Kidney (tissue), 13 donors: ENCODE measurements at regions not wholly inside any gene's neighbourhood (a gene's known extent, or its start where the extent isn't known, plus 50 kb on each side); places are given as distances from the start of the nearest gene placed in this dataset.
"Not testable (repeated sequence)": the region's sequence is repeated elsewhere in the genome, so short reads cannot be mapped to it uniquely, and the experiment has no call there.

Experiments
- DNase-seq, 5 donors: peaks; one replicate each; pipeline ENCODE4 v3.0.0-alpha.2; 2013 to 2020
- FAIRE-seq: peaks from 2 replicates; lab custom pipeline; 2012; peaks lifted over from hg19 to GRCh38; lab: Jason Lieb, UNC
- H3K27ac ChIP-seq, 2 donors: one replicate each; pipeline ENCODE4 v1.7.0; 2013; ENCODE audit warnings: low read depth in 2 of 2, low read length in 2 of 2, inconsistent platforms in 1 of 2
- H3K27me3 ChIP-seq: one replicate; pipeline ENCODE4 v1.7.1; 2013; ENCODE audit warnings: low read length, inconsistent platforms; ENCODE audit not compliant: control insufficient read depth, insufficient read depth
- H3K36me3 ChIP-seq, 3 donors: one replicate each; pipeline versions ENCODE4 v1.7.0 to v1.7.1; 2013; ENCODE audit warnings: low read length in 3 of 3, control low read depth in 1 of 3, inconsistent platforms in 1 of 3; ENCODE audit not compliant: insufficient read depth in 3 of 3, control insufficient read depth in 2 of 3
- H3K4me1 ChIP-seq, 3 donors: one replicate each; pipeline versions ENCODE4 v1.7.0 to v1.7.1; 2013; ENCODE audit warnings: low read length in 3 of 3, inconsistent platforms in 1 of 3, low read depth in 1 of 3; ENCODE audit not compliant: control insufficient read depth in 2 of 3, insufficient read depth in 2 of 3
- H3K4me3 ChIP-seq, 3 donors: one replicate each; pipeline versions ENCODE4 v1.7.0 to v1.8.1; 2013; ENCODE audit warnings: low read length in 3 of 3, control low read depth in 1 of 3, inconsistent platforms in 1 of 3
- H3K9ac ChIP-seq, 3 donors: one replicate each; pipeline versions ENCODE4 v1.7.0 to v1.7.1; 2013; ENCODE audit warnings: low read length in 3 of 3, control low read depth in 1 of 3, inconsistent platforms in 1 of 3
- H3K9me3 ChIP-seq, 3 donors: one replicate each; pipeline versions ENCODE4 v1.7.0 to v1.7.1; 2013; ENCODE audit warnings: low read length in 3 of 3, control low read depth in 1 of 3, inconsistent platforms in 1 of 3; ENCODE audit not compliant: control insufficient read depth in 2 of 3, insufficient read depth in 1 of 3
- intact Hi-C: fragments of 100-400 bp; cut with DNase I; formaldehyde crosslinking; loops from one replicate; pipeline ENCODE4 v1.11.1; 2022
- TF ChIP-seq, protein P1 (sequence below): IDR thresholded peaks from 3 replicates; pipeline ENCODE4 v1.5.1; 2012; ENCODE audit warnings: mild to moderate bottlenecking, moderate library complexity, borderline replicate concordance; ENCODE audit not compliant: insufficient read depth; ENCODE audit errors: extremely low read depth
- donor health status: control.
- donor health status: control.
- donor health status: control.
- donor health status: control.
- donor health status: control.
- donor health status: DM: yes; HTN: yes; CAD: no.
- donor health status: Normal renal cell carcinoma (clear cell type).

DNA sequence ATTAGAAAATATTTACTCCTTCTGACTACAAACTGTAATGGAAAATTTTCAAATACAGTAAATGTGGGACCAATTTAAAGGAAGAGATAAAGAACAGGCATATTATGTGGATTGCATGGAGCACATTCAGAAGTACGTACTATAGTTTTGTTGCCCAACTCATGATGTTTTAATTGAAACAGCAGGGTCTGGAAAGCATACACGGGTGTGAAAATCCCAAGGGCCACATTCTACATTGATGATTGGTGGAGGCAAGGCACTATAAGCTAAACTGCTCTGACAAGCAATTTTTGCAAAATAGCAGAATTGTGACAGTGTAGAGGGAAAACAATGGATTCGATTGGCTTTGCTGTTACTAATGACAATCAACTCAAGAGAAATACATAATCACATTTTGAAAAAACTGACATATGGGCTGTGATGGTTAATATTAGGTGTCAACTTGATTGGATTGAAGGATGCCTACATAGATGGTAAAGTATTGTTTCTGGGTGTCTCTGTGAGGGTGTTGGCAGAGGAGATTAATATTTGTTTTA, 458.6 kb downstream of the PYDC2 start:
- intact Hi-C loops: no loop called here
- DNase-seq: no peak
- no peak for FAIRE-seq

DNA sequence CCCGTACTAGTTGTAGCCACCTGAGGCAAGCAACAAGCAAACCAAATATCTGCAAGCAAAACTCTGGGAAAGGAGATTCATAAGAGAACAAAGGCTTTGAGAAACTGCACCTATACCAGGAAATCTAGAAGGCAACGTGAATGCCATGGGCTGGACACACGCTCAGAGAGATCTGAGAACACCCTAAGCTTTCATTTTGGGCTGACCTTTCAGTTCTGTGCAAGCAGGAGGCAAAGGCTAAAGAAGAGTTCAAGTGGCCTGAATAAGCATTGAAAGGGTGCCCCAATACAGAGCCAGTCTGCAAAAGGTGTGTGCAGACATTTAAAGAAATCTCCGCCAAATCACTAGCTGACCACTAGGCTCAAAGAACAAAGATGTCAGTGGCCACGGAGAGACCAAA, 461.6 kb downstream of the PYDC2 start:
- Histone ChIP-seq H3K9ac (no peak overlapping the region), H3K36me3 (no peaks in the 10 kb centered on the region), H3K4me1 (no peaks in the 10 kb centered on the region), H3K4me3 (no peak overlapping the region), H3K27ac (no peak overlapping the region), H3K9me3 (no peaks in the 10 kb centered on the region), H3K27me3 (no peaks in the 10 kb centered on the region)
- no peak for FAIRE-seq
- intact Hi-C loops: no loop called here
- TF ChIP-seq, protein P1, sequence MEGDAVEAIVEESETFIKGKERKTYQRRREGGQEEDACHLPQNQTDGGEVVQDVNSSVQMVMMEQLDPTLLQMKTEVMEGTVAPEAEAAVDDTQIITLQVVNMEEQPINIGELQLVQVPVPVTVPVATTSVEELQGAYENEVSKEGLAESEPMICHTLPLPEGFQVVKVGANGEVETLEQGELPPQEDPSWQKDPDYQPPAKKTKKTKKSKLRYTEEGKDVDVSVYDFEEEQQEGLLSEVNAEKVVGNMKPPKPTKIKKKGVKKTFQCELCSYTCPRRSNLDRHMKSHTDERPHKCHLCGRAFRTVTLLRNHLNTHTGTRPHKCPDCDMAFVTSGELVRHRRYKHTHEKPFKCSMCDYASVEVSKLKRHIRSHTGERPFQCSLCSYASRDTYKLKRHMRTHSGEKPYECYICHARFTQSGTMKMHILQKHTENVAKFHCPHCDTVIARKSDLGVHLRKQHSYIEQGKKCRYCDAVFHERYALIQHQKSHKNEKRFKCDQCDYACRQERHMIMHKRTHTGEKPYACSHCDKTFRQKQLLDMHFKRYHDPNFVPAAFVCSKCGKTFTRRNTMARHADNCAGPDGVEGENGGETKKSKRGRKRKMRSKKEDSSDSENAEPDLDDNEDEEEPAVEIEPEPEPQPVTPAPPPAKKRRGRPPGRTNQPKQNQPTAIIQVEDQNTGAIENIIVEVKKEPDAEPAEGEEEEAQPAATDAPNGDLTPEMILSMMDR: no peak
- no peak for DNase-seq

More for the DNA sequence above, 458.6 kb downstream of the PYDC2 start:
- Histone ChIP-seq H3K27ac (no peak overlapping the region), H3K4me3 (no peak overlapping the region), H3K36me3 (no peaks in the 10 kb centered on the region), H3K4me1 (no peaks in the 10 kb centered on the region), H3K9me3 (no peaks in the 10 kb centered on the region), H3K27me3 (no peaks in the 10 kb centered on the region), H3K9ac (no peak overlapping the region)
- TF ChIP-seq, protein P1: no peak

DNA sequence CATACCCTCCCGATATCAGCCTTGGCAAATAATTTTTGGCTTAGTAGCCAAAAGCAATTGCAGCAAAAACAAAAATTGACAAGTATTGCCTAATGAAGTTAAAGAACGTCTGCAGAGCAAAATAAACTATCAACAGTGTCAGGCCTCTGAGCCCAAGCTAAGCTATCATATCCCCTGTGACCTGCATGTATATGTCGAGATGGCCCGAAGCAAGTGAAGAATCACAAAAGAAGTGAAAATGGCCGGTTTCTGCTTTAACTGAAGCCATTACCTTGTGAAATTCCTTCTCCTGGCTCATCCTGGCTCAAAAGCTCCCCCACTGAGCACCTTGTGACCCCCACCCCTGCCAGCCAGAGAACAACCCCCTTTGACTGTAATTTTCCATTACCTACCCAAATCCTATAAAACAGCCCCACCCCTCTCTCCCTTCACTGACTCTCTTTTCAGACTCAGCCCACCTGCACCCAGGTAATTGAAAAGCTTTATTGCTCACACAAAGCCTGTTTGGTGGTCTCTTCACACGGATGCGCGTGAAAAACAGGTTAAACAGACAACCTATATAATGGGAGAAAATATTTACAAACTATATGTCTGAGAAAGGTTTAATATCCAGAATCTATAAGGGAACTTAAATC, 466.3 kb downstream of the PYDC2 start:
- H3K4me1 ChIP-seq, H3K9ac ChIP-seq, DNase-seq, FAIRE-seq, H3K27me3 ChIP-seq, H3K36me3 ChIP-seq, H3K9me3 ChIP-seq, H3K27ac ChIP-seq, intact Hi-C loops, H3K4me3 ChIP-seq: not testable (repeated sequence)

DNA sequence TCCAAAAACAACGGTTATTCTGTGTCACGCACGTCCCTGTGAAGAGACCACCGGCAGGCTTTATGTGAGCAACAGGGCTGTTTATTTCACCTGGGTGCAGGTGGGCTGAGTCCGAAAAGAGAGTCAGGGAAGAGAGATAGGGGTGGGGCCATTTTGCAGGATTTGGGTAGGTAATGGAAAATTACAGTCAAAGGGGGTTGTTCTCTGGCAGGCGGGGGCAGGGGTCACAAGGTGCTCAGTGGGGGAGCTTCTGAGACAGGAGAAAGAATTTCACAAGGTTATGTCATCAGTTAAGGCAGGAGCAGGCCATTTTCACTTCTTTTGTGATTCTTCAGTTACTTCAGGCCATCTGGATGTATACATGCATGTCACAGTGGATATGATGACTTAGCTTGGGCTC, 467.0 kb downstream of the PYDC2 start:
- FAIRE-seq: not testable (repeated sequence)

More for the DNA sequence above, 467.0 kb downstream of the PYDC2 start:
- H3K9me3 ChIP-seq, H3K4me1 ChIP-seq, H3K27me3 ChIP-seq, H3K27ac ChIP-seq, H3K9ac ChIP-seq, intact Hi-C loops, H3K36me3 ChIP-seq, DNase-seq, H3K4me3 ChIP-seq: not testable (repeated sequence)
